Spinal cord (tissue), 9 donors: ENCODE measurements at regions not wholly inside any gene's neighbourhood (a gene's known extent, or its start where the extent isn't known, plus 50 kb on each side); places are given as distances from the start of the nearest gene placed in this dataset.
A peak's percentile ranks its signal among the peaks of the same experiment; 100 is the strongest.
"Not testable (repeated sequence)": the region's sequence is repeated elsewhere in the genome, so short reads cannot be mapped to it uniquely, and the experiment has no call there.

ENCODE experiments used
- DNase-seq, 6 donors: peaks; one replicate each; pipeline versions ENCODE4 v3.0.0 to v3.0.0-alpha.2; 2013 to 2015; ENCODE audit warnings: low spot score in 6 of 6, low read depth in 4 of 6
- H3K27ac ChIP-seq: one replicate; pipeline ENCODE4 v1.5.1; 2013; ENCODE audit warnings: low read depth, low read length, control low read depth
- H3K27me3 ChIP-seq: one replicate; pipeline ENCODE4 v1.6.1; 2013; ENCODE audit warnings: low read length; ENCODE audit not compliant: control insufficient read depth, insufficient read depth
- H3K36me3 ChIP-seq: one replicate; pipeline ENCODE4 v1.6.1; 2013; ENCODE audit warnings: low read length; ENCODE audit not compliant: control insufficient read depth, insufficient read depth
- H3K4me1 ChIP-seq: one replicate; pipeline ENCODE4 v1.6.1; 2013; ENCODE audit warnings: low read length; ENCODE audit not compliant: control insufficient read depth, insufficient read depth
- H3K4me3 ChIP-seq: one replicate; pipeline ENCODE4 v1.5.1; 2013; ENCODE audit warnings: low read depth, low read length, control low read depth
- H3K9me3 ChIP-seq: one replicate; pipeline ENCODE4 v1.6.1; 2013; ENCODE audit warnings: low read length; ENCODE audit not compliant: control insufficient read depth, insufficient read depth
- WGBS: methylation state at CpG from one replicate; pipeline ENCODE4 v1.1.5; 2013; ENCODE audit warnings: missing lambda C conversion rate; ENCODE audit not compliant: insufficient coverage; 5-methylcytosine and 5-hydroxymethylcytosine counted together
- donor health status: healthy.

GRCh38 chr6:84876723-84877514, 112.5 kb upstream of the TBX18 start:
- no peak for DNase-seq
- Histone ChIP-seq H3K27ac (no peak overlapping the region), H3K4me1 (no peaks in the 10 kb centered on the region), H3K9me3 (no peaks in the 10 kb centered on the region), H3K4me3 (no peak overlapping the region), H3K27me3 (no peaks in the 10 kb centered on the region), H3K36me3 (no peaks in the 10 kb centered on the region)
- no CpG with 5 or more reads among the region's 2 CpGs for WGBS

GRCh38 chr6:84872996-84873723, 108.8 kb upstream of the TBX18 start:
- no peak for DNase-seq
- Histone ChIP-seq H3K4me1 (no peaks in the 10 kb centered on the region), H3K27ac (no peak overlapping the region), H3K4me3 (no peak overlapping the region), H3K9me3 (no peaks in the 10 kb centered on the region), H3K27me3 (no peaks in the 10 kb centered on the region), H3K36me3 (no peaks in the 10 kb centered on the region)
- WGBS = 89% methylated on average over 3 of the region's 4 CpGs

GRCh38 chr6:84871925-84872324, 107.5 kb upstream of the TBX18 start:
- H3K4me3 ChIP-seq = no peak overlapping the region
- H3K27ac ChIP-seq = no peak overlapping the region
- no peaks in the 10 kb centered on the region for H3K27me3 ChIP-seq
- no peaks in the 10 kb centered on the region for H3K9me3 ChIP-seq
- H3K4me1 ChIP-seq = no peaks in the 10 kb centered on the region
- H3K36me3 ChIP-seq = no peaks in the 10 kb centered on the region
- WGBS = 73% methylated on average over 4 of the region's 4 CpGs
- DNase-seq = no peak

GRCh38 chr6:84870672-84871071, 106.3 kb upstream of the TBX18 start:
- no peaks in the 10 kb centered on the region for H3K36me3 ChIP-seq
- no peak overlapping the region for H3K4me3 ChIP-seq
- no peaks in the 10 kb centered on the region for H3K4me1 ChIP-seq
- H3K27ac ChIP-seq = no peak overlapping the region
- no peak for DNase-seq
- WGBS = 57% methylated on average over 1 of the region's 2 CpGs
- no peaks in the 10 kb centered on the region for H3K9me3 ChIP-seq
- no peaks in the 10 kb centered on the region for H3K27me3 ChIP-seq

- DNase-seq = no peak
- H3K27ac ChIP-seq = no peak overlapping the region
- H3K27me3 ChIP-seq = no peaks in the 10 kb centered on the region
- H3K36me3 ChIP-seq = no peaks in the 10 kb centered on the region
- H3K4me3 ChIP-seq = no peak overlapping the region
- H3K9me3 ChIP-seq = no peaks in the 10 kb centered on the region
- H3K4me1 ChIP-seq = no peaks in the 10 kb centered on the region
These were observed 103.8 kb upstream of the TBX18 start for GRCh38 chr6:84868149-84868548.

- H3K36me3 ChIP-seq = no peaks in the 10 kb centered on the region
- H3K4me1 ChIP-seq = no peaks in the 10 kb centered on the region
- no peak overlapping the region for H3K27ac ChIP-seq
- no peak for DNase-seq
- no CpG with 5 or more reads among the region's 2 CpGs for WGBS
- H3K9me3 ChIP-seq = no peaks in the 10 kb centered on the region
- H3K27me3 ChIP-seq = no peaks in the 10 kb centered on the region
- no peak overlapping the region for H3K4me3 ChIP-seq
These were observed 103.1 kb upstream of the TBX18 start for GRCh38 chr6:84867521-84867920.

- no peak overlapping the region for H3K27ac ChIP-seq
- peak in 1 of 6 donors; percentile 15 for DNase-seq
- no peak overlapping the region for H3K4me3 ChIP-seq
- no peaks in the 10 kb centered on the region for H3K36me3 ChIP-seq
- no peaks in the 10 kb centered on the region for H3K4me1 ChIP-seq
- no CpG with 5 or more reads among the region's 1 CpG for WGBS
- no peaks in the 10 kb centered on the region for H3K9me3 ChIP-seq
- H3K27me3 ChIP-seq = no peaks in the 10 kb centered on the region
These were observed 102.3 kb upstream of the TBX18 start for GRCh38 chr6:84866715-84867114.

- no CpG with 5 or more reads among the region's 1 CpG for WGBS
- not testable (repeated sequence) for H3K36me3 ChIP-seq, H3K27me3 ChIP-seq, H3K9me3 ChIP-seq, H3K4me1 ChIP-seq, H3K4me3 ChIP-seq, H3K27ac ChIP-seq, DNase-seq
These were observed 101.0 kb upstream of the TBX18 start for GRCh38 chr6:84865372-84865771.

- no peak for DNase-seq
These were observed 98.4 kb upstream of the TBX18 start for GRCh38 chr6:84862843-84863242.

GRCh38 chr6:84860920-84861319, 96.5 kb upstream of the TBX18 start:
- no peak overlapping the region for H3K27ac ChIP-seq
- no peaks in the 10 kb centered on the region for H3K9me3 ChIP-seq
- no peak overlapping the region for H3K4me3 ChIP-seq
- DNase-seq = no peak
- no peaks in the 10 kb centered on the region for H3K27me3 ChIP-seq
- WGBS = no CpG with 5 or more reads among the region's 2 CpGs
- no peaks in the 10 kb centered on the region for H3K4me1 ChIP-seq
- no peaks in the 10 kb centered on the region for H3K36me3 ChIP-seq

More at GRCh38 chr6:84862843-84863242, 98.4 kb upstream of the TBX18 start:
- no peaks in the 10 kb centered on the region for H3K9me3 ChIP-seq
- H3K27ac ChIP-seq = no peak overlapping the region
- no peak overlapping the region for H3K4me3 ChIP-seq
- no peaks in the 10 kb centered on the region for H3K36me3 ChIP-seq
- H3K27me3 ChIP-seq = no peaks in the 10 kb centered on the region
- no CpG with 5 or more reads among the region's 1 CpG for WGBS
- H3K4me1 ChIP-seq = no peaks in the 10 kb centered on the region
